GM21515 (cell line): ENCODE measurements at regions not wholly inside any gene's neighbourhood (a gene's known extent, or its start where the extent isn't known, plus 50 kb on each side); places are given as distances from the start of the nearest gene placed in this dataset.
"Not testable (repeated sequence)": the region's sequence is repeated elsewhere in the genome, so short reads cannot be mapped to it uniquely, and the experiment has no call there.

Source experiments
- ATAC-seq: cut with Tn5 transposase; IDR thresholded peaks from one replicate; pipeline ENCODE4 v1.9.1; 2021; ENCODE audit not compliant: unreplicated experiment

- no peak for ATAC-seq
These were observed 219.6 kb downstream of the RND3 start for GRCh38 chr2:150267651-150268415.

GRCh38 chr2:150266931-150267330, 220.5 kb downstream of the RND3 start:
- no peak for ATAC-seq

DNA sequence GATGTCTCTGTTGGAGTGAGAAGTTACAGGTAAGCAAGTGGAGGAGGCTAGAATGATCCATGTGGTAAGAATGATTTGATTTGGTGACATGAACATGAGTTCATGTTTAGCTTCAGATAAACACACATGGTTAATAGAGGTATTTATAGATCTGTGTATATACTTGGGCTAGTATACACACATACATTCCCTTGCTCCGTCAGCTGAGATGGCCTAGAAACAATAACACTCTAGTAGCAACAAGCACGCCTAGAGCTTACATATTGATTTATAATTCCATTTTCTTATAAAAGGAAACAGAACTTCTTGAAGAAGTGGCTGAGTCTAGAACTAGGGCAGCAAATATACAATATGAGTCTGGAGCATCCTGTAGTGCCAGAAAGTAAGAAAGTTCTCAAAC, 223.0 kb downstream of the RND3 start:
- ATAC-seq = no peak

DNA sequence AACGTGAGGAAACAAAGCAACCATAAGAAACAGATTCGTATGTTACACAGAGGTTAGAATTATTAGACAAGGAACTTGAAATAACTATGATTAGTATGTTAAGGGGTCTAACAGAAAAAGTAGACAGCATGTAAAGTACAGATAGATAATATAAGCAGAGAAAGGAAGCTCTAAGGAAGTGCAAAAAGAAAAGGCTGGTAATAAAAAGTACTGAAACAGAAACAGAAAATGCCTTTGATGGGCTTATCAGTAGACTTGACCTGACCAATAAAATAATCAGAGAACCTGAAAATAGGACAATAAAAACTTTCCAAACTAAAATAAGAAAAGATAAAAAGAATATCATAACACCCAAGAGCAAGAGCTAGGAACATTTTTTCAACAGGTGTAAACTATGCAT, 225.8 kb downstream of the RND3 start:
- ATAC-seq = no peak

DNA sequence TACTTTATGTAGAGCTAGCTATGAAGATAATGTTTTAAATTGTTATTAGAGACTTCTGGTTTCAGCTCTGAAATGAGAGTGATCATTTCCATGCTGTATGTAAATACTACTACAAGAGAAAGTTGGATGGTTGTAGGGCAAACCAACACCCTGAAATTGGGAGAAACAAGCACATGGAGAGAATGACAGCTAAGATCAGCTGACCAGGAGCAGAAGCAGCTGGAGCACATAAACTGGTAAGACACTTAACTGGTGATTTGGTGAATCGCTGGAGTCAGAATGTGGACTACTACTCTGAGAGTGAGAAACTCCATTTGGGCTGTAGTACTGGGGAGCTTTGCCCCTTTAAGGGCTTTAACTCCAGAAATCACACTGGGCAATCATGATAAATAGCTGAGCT, 226.8 kb downstream of the RND3 start:
- no peak for ATAC-seq

DNA sequence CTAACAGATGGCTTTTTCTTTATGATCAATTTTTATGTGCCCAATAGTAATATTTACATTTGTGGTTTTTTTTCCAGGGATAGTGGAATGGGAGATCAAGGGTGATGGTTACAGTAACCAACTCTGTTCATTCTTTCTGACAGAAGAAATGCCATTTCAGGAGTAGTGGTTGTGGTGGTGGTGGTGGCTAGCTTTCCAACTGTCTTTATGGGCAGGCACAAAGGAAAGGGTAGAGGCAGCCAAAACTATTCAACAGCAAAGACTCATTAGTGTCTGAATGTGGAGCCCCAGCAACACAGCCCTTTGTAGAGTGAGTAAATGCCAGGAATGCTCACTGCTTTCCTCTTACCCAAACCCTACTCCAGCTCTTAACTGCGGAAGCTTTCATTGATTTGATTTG, 227.7 kb downstream of the RND3 start:
- ATAC-seq = no peak

DNA sequence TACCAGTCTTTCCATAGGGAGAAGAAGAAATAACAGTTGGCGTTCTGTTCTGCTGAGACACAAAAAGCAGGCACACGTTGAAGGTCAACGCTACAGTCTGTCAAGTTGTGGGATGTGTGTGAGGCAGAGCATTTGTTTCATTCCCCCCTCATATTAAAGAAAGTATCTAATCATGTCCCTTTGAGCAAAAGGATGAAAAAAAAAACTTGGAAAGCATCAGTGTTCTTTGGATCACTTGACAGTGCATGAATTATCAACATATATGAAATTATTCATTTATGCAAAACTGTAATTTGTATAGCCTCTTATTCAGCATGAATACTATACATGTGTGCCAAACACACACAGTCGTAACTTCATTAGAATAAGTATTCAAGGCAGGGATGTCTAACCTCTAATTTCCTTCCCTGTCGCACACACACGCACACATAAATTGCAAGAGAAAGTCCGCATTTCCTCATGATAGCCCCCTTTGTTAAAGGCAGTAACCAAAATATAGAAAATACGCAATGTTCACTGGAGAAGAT, 228.6 kb downstream of the RND3 start:
- ATAC-seq = no peak

DNA sequence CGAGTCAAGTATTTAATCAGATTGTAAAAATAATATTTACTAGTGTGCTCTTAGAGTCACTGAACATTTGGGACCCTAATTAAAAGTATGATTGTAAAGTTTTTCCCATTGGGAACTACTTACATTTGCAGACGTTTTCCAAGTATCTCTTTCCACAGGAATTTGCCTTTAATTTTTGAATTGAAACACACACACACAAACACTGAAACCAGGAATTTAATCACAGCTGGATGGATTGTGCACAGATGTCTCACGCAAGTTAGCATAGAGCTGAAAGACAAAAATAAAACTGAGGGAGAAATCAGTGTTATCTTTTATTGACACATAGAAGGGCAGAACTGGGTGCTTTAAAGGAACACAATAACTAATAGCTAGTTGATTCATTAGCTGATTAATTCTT, 230.7 kb downstream of the RND3 start:
- no peak for ATAC-seq

DNA sequence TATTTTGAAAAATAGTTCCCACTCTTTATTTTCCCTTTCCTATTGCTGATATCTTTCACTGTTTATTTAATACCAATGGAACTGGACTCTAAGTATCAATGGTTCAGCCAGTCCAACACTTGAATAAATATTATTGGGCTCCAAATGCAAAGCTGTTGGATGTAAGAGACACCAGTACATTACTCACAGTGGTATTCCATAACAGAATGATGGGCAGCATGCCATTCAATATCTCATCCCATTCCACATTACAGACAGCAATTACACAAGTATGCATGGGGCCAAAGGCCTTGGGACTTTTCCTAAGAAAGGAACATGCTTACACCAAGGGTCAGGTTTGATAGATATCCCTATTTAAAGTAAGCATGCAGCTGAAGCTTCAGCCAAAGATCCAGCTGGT, 231.9 kb downstream of the RND3 start:
- ATAC-seq = no peak

DNA sequence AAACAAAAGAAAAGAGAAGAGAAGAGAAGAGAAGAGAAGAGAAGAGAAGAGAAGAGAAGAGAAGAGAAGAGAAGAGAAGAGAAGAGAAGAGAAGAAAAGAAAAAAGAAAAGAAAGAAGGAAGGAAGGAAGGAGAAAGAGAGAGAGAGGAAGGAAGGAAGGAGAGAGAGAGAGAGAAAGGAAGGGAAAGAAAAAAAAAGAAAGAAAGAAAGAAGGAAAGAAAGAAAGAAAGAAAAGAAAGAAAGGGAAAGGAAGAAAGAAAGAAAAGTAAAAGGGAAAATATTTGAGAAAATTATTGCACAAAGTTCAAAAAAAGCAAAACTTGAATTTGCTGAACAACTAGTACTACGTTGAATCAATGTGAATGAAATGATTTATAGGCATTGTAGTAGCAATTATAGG, 237.7 kb downstream of the RND3 start:
- not testable (repeated sequence) for ATAC-seq

GRCh38 chr2:150247481-150247880, 240.0 kb downstream of the RND3 start:
- ATAC-seq = no peak

DNA sequence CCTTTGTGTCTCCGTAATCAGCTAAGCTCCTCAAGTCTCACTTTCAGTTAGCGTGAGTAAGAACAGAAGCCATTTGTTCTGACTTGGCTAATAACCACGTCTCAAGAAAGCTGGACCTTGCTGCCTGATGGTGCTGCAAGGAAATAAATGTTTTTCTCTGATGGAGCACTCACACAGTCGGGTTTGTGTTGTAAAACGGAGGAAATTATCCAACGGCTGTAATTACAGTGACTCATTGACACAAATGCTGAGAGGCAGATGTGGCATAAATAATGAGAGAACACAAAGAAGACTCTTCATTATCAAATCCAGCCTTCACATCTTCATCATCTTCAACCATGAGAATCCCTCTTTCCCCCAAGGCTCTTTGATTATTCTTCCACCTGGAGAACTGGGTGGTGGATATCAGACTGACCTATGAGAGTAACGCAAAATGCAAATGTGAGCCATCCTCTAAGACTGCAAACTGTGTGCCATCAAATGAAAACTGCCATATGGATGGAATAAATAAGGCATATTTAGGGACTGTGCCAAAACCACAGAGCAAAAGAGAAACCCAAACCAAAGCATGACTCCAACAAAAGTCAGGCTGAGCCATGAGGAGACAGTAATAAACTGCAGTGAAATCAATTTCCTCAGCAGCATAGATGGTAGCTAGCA, 252.6 kb downstream of the RND3 start:
- no peak for ATAC-seq

DNA sequence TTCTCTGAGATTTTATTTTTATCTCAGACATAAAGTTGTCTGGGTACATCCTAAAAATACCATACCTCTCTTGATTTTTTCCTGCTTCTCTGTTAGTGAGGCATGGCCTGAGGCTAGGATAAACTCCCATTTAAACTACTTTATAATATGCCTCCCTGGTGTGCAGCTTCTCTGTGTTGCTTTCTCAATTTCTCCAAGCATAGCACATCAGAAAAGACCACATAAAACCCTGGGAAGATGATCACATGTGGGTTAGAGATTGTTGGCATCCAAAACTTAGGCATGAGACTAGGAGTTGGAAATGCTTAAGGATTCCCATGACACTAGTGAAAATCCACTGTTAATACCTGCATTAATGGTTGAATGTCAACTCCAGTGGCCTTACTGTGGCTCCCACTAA, 254.6 kb downstream of the RND3 start:
- no peak for ATAC-seq

GRCh38 chr2:150232321-150232720, 255.1 kb downstream of the RND3 start:
- no peak for ATAC-seq

DNA sequence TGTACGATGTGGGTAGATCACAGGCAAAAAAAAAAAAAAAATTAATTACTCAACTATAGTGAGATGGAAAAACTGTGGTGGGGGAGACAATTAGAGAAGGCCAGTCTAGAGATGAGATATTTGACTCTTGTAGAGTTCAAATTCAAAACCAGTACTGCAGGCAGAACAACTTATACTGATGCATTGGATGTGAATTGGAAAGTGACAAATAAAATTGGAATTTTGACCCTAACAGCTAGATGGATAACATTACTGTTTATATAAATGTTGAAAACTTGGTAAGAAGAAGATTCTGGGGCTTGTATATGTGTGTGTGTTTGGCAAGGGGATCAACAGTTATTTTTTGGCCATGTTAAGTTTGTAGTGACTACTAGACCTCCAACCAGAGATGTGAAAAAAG, 256.9 kb downstream of the RND3 start:
- ATAC-seq = no peak

- no peak for ATAC-seq
These were observed 257.5 kb downstream of the RND3 start for GRCh38 chr2:150230004-150230403.

DNA sequence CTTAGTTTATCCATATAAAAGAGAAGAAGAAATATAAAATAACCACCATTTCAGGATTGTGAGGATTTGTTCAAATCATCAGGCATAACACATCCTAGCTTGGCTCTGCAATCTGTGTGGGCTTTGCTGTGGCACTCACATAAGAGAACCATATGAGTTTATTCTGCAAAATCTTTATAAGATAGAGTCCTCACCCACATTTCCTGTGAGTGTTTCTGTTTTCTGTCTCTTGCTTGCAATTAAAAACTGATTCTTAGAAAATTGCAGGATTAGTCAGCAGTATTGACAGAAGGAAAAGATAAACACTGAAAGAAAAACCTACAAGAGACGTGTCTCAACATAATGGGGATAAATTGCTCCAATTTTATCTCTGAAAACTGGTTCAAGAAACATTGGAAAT, 258.5 kb downstream of the RND3 start:
- no peak for ATAC-seq

DNA sequence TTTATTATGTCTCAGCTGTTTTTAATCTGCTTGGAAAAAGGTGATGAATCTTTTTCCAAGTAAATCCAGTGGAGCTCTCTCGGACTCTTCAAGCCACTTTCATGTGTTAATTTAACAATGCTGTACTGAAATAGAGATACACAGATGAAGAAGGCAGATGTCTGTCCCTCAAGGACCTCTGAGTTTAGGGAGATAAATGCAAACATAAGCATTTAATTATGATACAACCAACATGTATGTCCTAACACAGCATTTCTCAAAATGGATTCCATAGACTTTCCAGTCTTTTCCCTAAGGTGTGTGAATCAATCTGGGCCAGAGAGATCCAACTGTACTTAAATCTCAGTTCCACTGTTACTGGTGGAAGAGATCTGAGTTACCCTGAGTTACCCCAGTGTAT, 262.4 kb downstream of the RND3 start:
- ATAC-seq = no peak

GRCh38 chr2:150224321-150224720, 263.1 kb downstream of the RND3 start:
- no peak for ATAC-seq

DNA sequence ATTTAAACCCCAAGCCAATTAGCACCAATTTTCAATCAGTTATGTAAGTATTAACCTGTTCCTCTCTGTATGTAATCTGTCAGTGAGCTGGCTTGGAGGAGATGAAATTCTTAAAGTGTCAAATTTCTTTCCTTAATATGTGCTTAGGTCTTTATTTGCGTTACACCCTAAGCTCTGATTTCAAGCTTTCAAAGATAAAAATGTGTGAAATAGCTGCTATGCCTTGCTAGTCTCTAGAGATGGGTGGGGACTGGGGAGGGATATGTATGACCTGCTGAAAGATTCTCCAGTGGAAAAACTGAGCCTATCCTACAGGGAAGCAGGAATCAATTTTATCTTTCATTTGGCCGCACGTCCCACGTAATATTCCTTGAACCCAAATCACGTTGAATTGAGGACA, 264.5 kb downstream of the RND3 start:
- ATAC-seq = no peak

DNA sequence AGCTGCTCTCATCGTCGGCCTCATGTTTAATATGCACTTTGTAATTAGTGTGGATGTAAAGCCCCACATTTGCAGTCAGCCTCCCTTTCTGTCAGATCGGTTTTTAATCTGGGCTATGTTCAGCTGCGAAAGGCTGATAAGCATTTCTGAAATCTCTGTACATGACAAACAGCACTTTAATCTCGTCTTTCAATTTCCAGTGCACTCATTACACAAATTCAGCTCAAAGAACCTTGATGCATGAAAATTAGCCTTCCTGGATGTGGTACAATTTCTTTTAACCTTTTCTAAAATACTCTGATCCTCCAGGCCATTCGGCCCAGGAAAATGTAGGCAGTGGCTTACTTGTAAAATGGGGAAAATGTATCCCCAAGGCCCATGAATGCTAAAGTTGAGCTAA, 265.1 kb downstream of the RND3 start:
- no peak for ATAC-seq

DNA sequence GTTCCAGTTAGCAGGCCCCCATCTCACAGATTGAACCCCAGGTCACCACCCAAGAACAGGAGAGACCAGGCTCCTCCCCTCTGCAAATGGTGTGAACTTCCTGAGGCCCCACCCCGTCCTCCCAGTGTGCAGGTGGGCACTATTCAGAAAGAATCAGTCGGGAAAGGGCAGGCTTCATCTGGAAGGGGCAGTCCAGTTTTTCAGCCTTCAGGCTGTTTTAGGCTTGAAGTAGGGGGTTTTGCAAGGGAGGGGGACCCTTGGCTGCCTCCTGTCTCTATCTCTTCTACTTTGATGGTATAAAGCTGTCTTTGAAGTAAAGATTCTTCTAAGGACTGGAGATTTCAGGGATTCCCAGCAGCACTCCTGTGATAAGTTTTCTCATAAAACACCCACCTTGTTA, 267.6 kb downstream of the RND3 start:
- no peak for ATAC-seq

DNA sequence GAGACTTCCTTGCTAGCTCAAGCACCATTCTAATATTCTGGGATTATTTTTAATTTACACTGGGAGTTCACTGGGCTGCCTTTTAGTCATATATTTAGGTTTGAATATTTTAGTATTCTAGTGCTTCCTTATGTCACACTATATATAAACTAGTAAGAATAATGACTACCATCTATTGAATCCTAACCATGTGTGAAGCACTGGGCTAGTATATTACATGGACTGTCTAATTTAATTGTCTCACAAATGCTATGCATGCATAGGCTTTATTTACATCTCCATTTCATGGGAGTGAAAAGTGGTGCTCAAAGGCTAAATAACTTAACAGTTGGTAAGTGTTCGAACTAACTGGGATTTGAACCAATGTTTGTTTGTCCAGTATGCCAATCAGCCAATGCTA, 272.4 kb downstream of the RND3 start:
- no peak for ATAC-seq
